ENCODE measurements at regions not wholly inside any gene's neighbourhood (a gene's known extent, or its start where the extent isn't known, plus 50 kb on each side); places are given as distances from the start of the nearest gene placed in this dataset.
"Not testable (repeated sequence)": the region's sequence is repeated elsewhere in the genome, so short reads cannot be mapped to it uniquely, and the experiment has no call there.

- POLR2A ChIA-PET: no interaction called here
- Mint-ChIP-seq H3K9me3 (no peaks in the 10 kb centered on the region), H3K4me3 (no peak overlapping the region), H3K4me1 (no peaks in the 10 kb centered on the region), H3K36me3 (no peaks in the 10 kb centered on the region), H3K27me3 (no peaks in the 10 kb centered on the region), H3K27ac (no peak overlapping the region)
- DNase-seq: no peak
- ATAC-seq (ENCODE audit: low read depth): no peak
These were observed 154.7 kb upstream of the LRP1B start for GRCh38 chr2:142285480-142285879.

- ATAC-seq (ENCODE audit: low read depth); POLR2A ChIA-PET; H3K36me3 Mint-ChIP-seq; H3K27ac Mint-ChIP-seq; H3K9me3 Mint-ChIP-seq; H3K4me1 Mint-ChIP-seq; H3K27me3 Mint-ChIP-seq; H3K4me3 Mint-ChIP-seq; DNase-seq: not testable (repeated sequence)
These were observed 153.5 kb upstream of the LRP1B start for GRCh38 chr2:142284336-142284735.

- POLR2A ChIA-PET: no interaction called here
- no peaks in the 10 kb centered on the region for H3K36me3 Mint-ChIP-seq
- DNase-seq (no peak), ATAC-seq (ENCODE audit: low read depth) (no peak)
- H3K9me3 Mint-ChIP-seq: no peaks in the 10 kb centered on the region
- H3K27me3 Mint-ChIP-seq: no peaks in the 10 kb centered on the region
- no peak overlapping the region for H3K27ac Mint-ChIP-seq
- no peak overlapping the region for H3K4me3 Mint-ChIP-seq
- H3K4me1 Mint-ChIP-seq: no peaks in the 10 kb centered on the region
These were observed 150.0 kb upstream of the LRP1B start for GRCh38 chr2:142280831-142281230.

- POLR2A ChIA-PET: no interaction called here
- H3K9me3 Mint-ChIP-seq: no peaks in the 10 kb centered on the region
- H3K27me3 Mint-ChIP-seq: no peaks in the 10 kb centered on the region
These were observed 140.2 kb upstream of the LRP1B start for GRCh38 chr2:142270990-142271389.

GRCh38 chr2:142270291-142270690, 139.5 kb upstream of the LRP1B start:
- no peak for ATAC-seq (ENCODE audit: low read depth)
- no peaks in the 10 kb centered on the region for H3K9me3 Mint-ChIP-seq

More at GRCh38 chr2:142270990-142271389, 140.2 kb upstream of the LRP1B start:
- no peak overlapping the region for H3K27ac Mint-ChIP-seq
- H3K4me3 Mint-ChIP-seq: no peak overlapping the region
- no peaks in the 10 kb centered on the region for H3K36me3 Mint-ChIP-seq
- ATAC-seq (ENCODE audit: low read depth): no peak
- no peak for DNase-seq
- no peaks in the 10 kb centered on the region for H3K4me1 Mint-ChIP-seq

GRCh38 chr2:142259356-142259755, 128.5 kb upstream of the LRP1B start:
- DNase-seq: no peak
- Mint-ChIP-seq H3K4me1 (no peaks in the 10 kb centered on the region), H3K27me3 (no peaks in the 10 kb centered on the region), H3K4me3 (no peak overlapping the region), H3K36me3 (no peaks in the 10 kb centered on the region), H3K9me3 (peaks cover 3% of the 10 kb centered on the region), H3K27ac (no peak overlapping the region)
- no peak for ATAC-seq (ENCODE audit: low read depth)
- POLR2A ChIA-PET: no interaction called here

More at GRCh38 chr2:142270291-142270690, 139.5 kb upstream of the LRP1B start:
- H3K4me1 Mint-ChIP-seq: no peaks in the 10 kb centered on the region
- no peaks in the 10 kb centered on the region for H3K27me3 Mint-ChIP-seq
- DNase-seq: no peak
- no peak overlapping the region for H3K27ac Mint-ChIP-seq
- no peak overlapping the region for H3K4me3 Mint-ChIP-seq
- POLR2A ChIA-PET: no interaction called here
- no peaks in the 10 kb centered on the region for H3K36me3 Mint-ChIP-seq

GRCh38 chr2:142254031-142254430, 123.2 kb upstream of the LRP1B start:
- Mint-ChIP-seq H3K27me3 (no peaks in the 10 kb centered on the region), H3K4me3 (no peak overlapping the region), H3K27ac (no peak overlapping the region), H3K4me1 (no peaks in the 10 kb centered on the region), H3K36me3 (no peaks in the 10 kb centered on the region), H3K9me3 (peaks cover 3% of the 10 kb centered on the region)
- DNase-seq: no peak
- POLR2A ChIA-PET: no interaction called here
- no peak for ATAC-seq (ENCODE audit: low read depth)

- Mint-ChIP-seq H3K27me3 (no peaks in the 10 kb centered on the region), H3K9me3 (no peaks in the 10 kb centered on the region), H3K36me3 (no peaks in the 10 kb centered on the region), H3K4me1 (no peaks in the 10 kb centered on the region), H3K27ac (no peak overlapping the region), H3K4me3 (no peak overlapping the region)
- POLR2A ChIA-PET: no interaction called here
- DNase-seq (no peak), ATAC-seq (ENCODE audit: low read depth) (no peak)
These were observed 110.2 kb upstream of the LRP1B start for GRCh38 chr2:142241016-142241415.

GRCh38 chr2:142236181-142236580, 105.4 kb upstream of the LRP1B start:
- no peak overlapping the region for H3K4me3 Mint-ChIP-seq
- H3K36me3 Mint-ChIP-seq: no peaks in the 10 kb centered on the region
- H3K27me3 Mint-ChIP-seq: no peaks in the 10 kb centered on the region
- DNase-seq: no peak
- ATAC-seq (ENCODE audit: low read depth): no peak
- POLR2A ChIA-PET: no interaction called here
- no peak overlapping the region for H3K27ac Mint-ChIP-seq
- peaks cover 3% of the 10 kb centered on the region for H3K9me3 Mint-ChIP-seq
- no peaks in the 10 kb centered on the region for H3K4me1 Mint-ChIP-seq

GRCh38 chr2:142234741-142235140, 103.9 kb upstream of the LRP1B start:
- POLR2A ChIA-PET: no interaction called here
- no peaks in the 10 kb centered on the region for H3K36me3 Mint-ChIP-seq
- ATAC-seq (ENCODE audit: low read depth) (no peak), DNase-seq (no peak)
- no peak overlapping the region for H3K4me3 Mint-ChIP-seq
- no peaks in the 10 kb centered on the region for H3K4me1 Mint-ChIP-seq
- H3K9me3 Mint-ChIP-seq: peaks cover 3% of the 10 kb centered on the region
- no peaks in the 10 kb centered on the region for H3K27me3 Mint-ChIP-seq
- no peak overlapping the region for H3K27ac Mint-ChIP-seq

GRCh38 chr2:142223309-142223708, 92.5 kb upstream of the LRP1B start:
- Mint-ChIP-seq H3K27ac (no peak overlapping the region), H3K9me3 (no peaks in the 10 kb centered on the region), H3K27me3 (no peaks in the 10 kb centered on the region), H3K4me3 (no peak overlapping the region), H3K36me3 (no peaks in the 10 kb centered on the region), H3K4me1 (no peaks in the 10 kb centered on the region)
- POLR2A ChIA-PET: no interaction called here
- ATAC-seq (ENCODE audit: low read depth): no peak
- no peak for DNase-seq

- no peaks in the 10 kb centered on the region for H3K36me3 Mint-ChIP-seq
- no peaks in the 10 kb centered on the region for H3K9me3 Mint-ChIP-seq
- H3K27ac Mint-ChIP-seq: no peak overlapping the region
- DNase-seq (no peak), ATAC-seq (ENCODE audit: low read depth) (no peak)
- no peak overlapping the region for H3K4me3 Mint-ChIP-seq
- POLR2A ChIA-PET: no interaction called here
- no peaks in the 10 kb centered on the region for H3K4me1 Mint-ChIP-seq
- H3K27me3 Mint-ChIP-seq: no peaks in the 10 kb centered on the region
These were observed 91.9 kb upstream of the LRP1B start for GRCh38 chr2:142222715-142223114.

- H3K36me3 Mint-ChIP-seq: no peaks in the 10 kb centered on the region
- no peak for DNase-seq
- peaks cover 1% of the 10 kb centered on the region for H3K9me3 Mint-ChIP-seq
- no peaks in the 10 kb centered on the region for H3K27me3 Mint-ChIP-seq
- POLR2A ChIA-PET: no interaction called here
- ATAC-seq (ENCODE audit: low read depth): no peak
- H3K27ac Mint-ChIP-seq: no peak overlapping the region
- no peaks in the 10 kb centered on the region for H3K4me1 Mint-ChIP-seq
- H3K4me3 Mint-ChIP-seq: no peak overlapping the region
These were observed 90.1 kb upstream of the LRP1B start for GRCh38 chr2:142220901-142221300.

- Mint-ChIP-seq H3K9me3 (peaks cover 1% of the 10 kb centered on the region), H3K27me3 (no peaks in the 10 kb centered on the region), H3K4me1 (no peaks in the 10 kb centered on the region), H3K27ac (no peak overlapping the region), H3K4me3 (no peak overlapping the region), H3K36me3 (no peaks in the 10 kb centered on the region)
- DNase-seq (no peak), ATAC-seq (ENCODE audit: low read depth) (no peak)
- POLR2A ChIA-PET: no interaction called here
These were observed 89.4 kb upstream of the LRP1B start for GRCh38 chr2:142220239-142220638.

GRCh38 chr2:142218471-142218870, 87.7 kb upstream of the LRP1B start:
- Mint-ChIP-seq H3K4me3 (no peak overlapping the region), H3K36me3 (no peaks in the 10 kb centered on the region), H3K27me3 (no peaks in the 10 kb centered on the region), H3K27ac (no peak overlapping the region), H3K9me3 (peaks cover 1% of the 10 kb centered on the region), H3K4me1 (no peaks in the 10 kb centered on the region)
- POLR2A ChIA-PET: no interaction called here
- no peak for ATAC-seq (ENCODE audit: low read depth)
- DNase-seq: no peak

All from activated naive CD8-positive, alpha-beta T cell treated with anti-CD3 and anti-CD28 coated beads, Interleukin-2, amount 10 ng/mL, durations not matched to agents 7 days and 5 days (primary cell).